HL-60 (cell line): ENCODE measurements at regions not wholly inside any gene's neighbourhood (a gene's known extent, or its start where the extent isn't known, plus 50 kb on each side); places are given as distances from the start of the nearest gene placed in this dataset.

Source experiments
- CTCF ChIP-seq: IDR thresholded peaks from one replicate; pipeline ENCODE4 v1.5.1; 2011; ENCODE audit warnings: low read length, control low read depth, inconsistent platforms; ENCODE audit not compliant: insufficient read depth
- GABPA ChIP-seq: IDR thresholded peaks from 2 replicates; pipeline ENCODE4 v1.6.1; 2012; ENCODE audit warnings: low read depth
- POLR2AphosphoS5 ChIP-seq: IDR thresholded peaks from 2 replicates; pipeline ENCODE4 v1.6.1; 2012; ENCODE audit warnings: low read depth
- REST ChIP-seq: IDR thresholded peaks from 2 replicates; pipeline ENCODE4 v1.6.1; 2012; ENCODE audit warnings: low read depth; ENCODE audit not compliant: insufficient replicate concordance
- SPI1 ChIP-seq: IDR thresholded peaks from 2 replicates; pipeline ENCODE4 v1.6.1; 2012; ENCODE audit warnings: low read depth, mild to moderate bottlenecking, borderline replicate concordance

- TF ChIP-seq CTCF, result no peak
- no peak for TF ChIP-seq POLR2AphosphoS5
- no peak for TF ChIP-seq GABPA
- no peak for TF ChIP-seq REST
- TF ChIP-seq SPI1, result no peak
Observed at GRCh38 chr18:76708722-76709353, 113.5 kb upstream of the ZNF236 start.
